A673 (cell line): ENCODE measurements at regions not wholly inside any gene's neighbourhood (a gene's known extent, or its start where the extent isn't known, plus 50 kb on each side); places are given as distances from the start of the nearest gene placed in this dataset.

ENCODE experiments used
- CTCF ChIP-seq: fragments of 300-800, 200-600 bp; sonication (generic); conservative IDR thresholded peaks from 2 replicates; pipeline ENCODE4 v1.5.1; 2017; ENCODE audit warnings: low read depth, mild to moderate bottlenecking, antibody characterized with exemption, low read length, moderate library complexity, mixed read lengths
- EZH2 ChIP-seq: fragments of 200-600 bp; sonication (generic); IDR thresholded peaks from 2 replicates; pipeline ENCODE4 v1.6.1; 2017; ENCODE audit warnings: borderline replicate concordance, low read depth, mild to moderate bottlenecking, mixed read lengths, antibody characterized with exemption, low read length; ENCODE audit not compliant: poor library complexity, severe bottlenecking

DNA sequence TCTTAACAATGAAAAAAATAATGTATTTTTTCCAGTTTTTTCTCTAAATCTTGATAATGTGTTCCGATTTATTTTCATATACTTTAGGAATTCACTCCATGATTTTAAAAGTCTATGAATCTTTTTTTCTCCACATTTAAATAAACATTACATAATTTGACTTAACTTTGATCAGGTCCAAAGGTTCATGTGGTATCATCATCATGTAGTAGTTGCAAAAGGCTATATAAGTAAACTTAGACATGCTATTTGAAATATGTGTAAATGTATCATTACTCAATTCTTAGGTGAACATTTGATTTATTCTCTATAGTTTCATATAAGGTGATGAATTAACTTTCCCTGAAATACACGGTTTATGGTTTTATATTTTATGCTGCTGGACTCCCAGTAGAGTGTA, 2197.0 kb upstream of the RAG2 start:
- TF ChIP-seq CTCF = no peak
- TF ChIP-seq EZH2 = no peak
